Chondrocyte (in vitro differentiated cells): ENCODE measurements at regions not wholly inside any gene's neighbourhood (a gene's known extent, or its start where the extent isn't known, plus 50 kb on each side); places are given as distances from the start of the nearest gene placed in this dataset.

Source experiments
- DNase-seq: peaks from one replicate; pipeline ENCODE4 v3.0.0; 2021; ENCODE audit warnings: mixed read lengths, low spot score
- H3K27ac Mint-ChIP-seq: one replicate; pipeline ENCODE4 v1.8.0; 2021; ENCODE audit warnings: mild to moderate bottlenecking, moderate library complexity, mixed read lengths; ENCODE audit not compliant: unreplicated experiment
- H3K27me3 Mint-ChIP-seq: 2 replicates; pipeline ENCODE4 v1.8.0; 2021; ENCODE audit warnings: low read depth, mixed read lengths
- H3K36me3 Mint-ChIP-seq: 2 replicates; pipeline ENCODE4 v1.8.0; 2021; ENCODE audit warnings: low read depth, mixed read lengths
- H3K4me1 Mint-ChIP-seq: 2 replicates; pipeline ENCODE4 v1.8.0; 2021; ENCODE audit warnings: low read depth, mild to moderate bottlenecking, mixed read lengths
- H3K4me3 Mint-ChIP-seq: one replicate; pipeline ENCODE4 v1.8.0; 2021; ENCODE audit warnings: mild to moderate bottlenecking, moderate library complexity, mixed read lengths; ENCODE audit not compliant: unreplicated experiment
- H3K9me3 Mint-ChIP-seq: 2 replicates; pipeline ENCODE4 v1.8.0; 2021; ENCODE audit warnings: low read depth, mixed read lengths
- TF ChIP-seq, protein P1 (sequence below): fragments of 200-600 bp; sonication (generic); IDR thresholded peaks from 2 replicates; pipeline ENCODE4 v1.5.0; 2021; ENCODE audit warnings: antibody characterized with exemption, mild to moderate bottlenecking, moderate library complexity

DNA sequence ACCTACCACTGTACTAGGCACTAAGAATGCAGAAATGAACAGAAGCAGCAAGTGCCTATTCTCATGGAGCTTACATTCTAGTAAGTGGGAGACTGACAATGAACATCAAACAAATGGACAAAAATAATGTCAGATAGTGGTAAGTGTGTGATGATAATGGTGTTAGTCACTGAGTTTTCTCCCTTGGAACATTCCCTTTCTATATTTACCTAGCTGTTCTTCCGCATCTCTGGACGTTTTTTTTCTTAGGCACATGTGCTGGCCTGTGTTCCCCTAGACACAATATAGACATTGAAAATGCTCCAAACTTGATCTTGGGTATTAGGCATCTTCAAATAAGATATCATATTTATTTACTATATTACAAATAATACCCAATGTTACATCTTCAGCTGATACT is 218.1 kb upstream of the GJE1 start:
- TF ChIP-seq, protein P1, sequence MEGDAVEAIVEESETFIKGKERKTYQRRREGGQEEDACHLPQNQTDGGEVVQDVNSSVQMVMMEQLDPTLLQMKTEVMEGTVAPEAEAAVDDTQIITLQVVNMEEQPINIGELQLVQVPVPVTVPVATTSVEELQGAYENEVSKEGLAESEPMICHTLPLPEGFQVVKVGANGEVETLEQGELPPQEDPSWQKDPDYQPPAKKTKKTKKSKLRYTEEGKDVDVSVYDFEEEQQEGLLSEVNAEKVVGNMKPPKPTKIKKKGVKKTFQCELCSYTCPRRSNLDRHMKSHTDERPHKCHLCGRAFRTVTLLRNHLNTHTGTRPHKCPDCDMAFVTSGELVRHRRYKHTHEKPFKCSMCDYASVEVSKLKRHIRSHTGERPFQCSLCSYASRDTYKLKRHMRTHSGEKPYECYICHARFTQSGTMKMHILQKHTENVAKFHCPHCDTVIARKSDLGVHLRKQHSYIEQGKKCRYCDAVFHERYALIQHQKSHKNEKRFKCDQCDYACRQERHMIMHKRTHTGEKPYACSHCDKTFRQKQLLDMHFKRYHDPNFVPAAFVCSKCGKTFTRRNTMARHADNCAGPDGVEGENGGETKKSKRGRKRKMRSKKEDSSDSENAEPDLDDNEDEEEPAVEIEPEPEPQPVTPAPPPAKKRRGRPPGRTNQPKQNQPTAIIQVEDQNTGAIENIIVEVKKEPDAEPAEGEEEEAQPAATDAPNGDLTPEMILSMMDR, result no peak
- Mint-ChIP-seq H3K27ac (no peak overlapping the region), H3K4me1 (no peaks in the 10 kb centered on the region), H3K36me3 (no peaks in the 10 kb centered on the region), H3K9me3 (no peaks in the 10 kb centered on the region), H3K4me3 (no peak overlapping the region), H3K27me3 (no peaks in the 10 kb centered on the region)
- no peak for DNase-seq

DNA sequence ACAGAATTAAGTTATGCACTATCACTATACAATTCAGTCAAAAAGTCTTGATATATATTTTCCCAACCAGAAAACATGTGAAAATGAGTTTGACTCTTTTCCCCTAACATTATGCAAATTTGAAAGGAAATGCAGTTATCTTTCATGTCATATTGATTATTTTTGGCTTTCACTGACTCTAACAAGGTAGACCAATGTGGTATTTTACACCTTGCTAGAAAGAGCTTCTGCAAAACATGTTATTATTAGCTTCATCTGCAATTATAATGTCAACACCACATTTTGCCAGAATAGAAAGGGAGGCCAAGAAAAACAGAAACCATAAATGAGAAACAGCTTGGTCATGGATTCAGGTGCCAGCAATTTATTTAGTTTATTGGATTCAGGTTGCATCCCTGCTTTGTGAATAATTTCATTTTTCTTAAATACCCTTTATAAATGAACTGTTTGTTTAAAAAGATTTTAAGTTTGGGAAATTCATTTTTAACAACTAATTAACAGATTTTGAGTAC is 226.1 kb upstream of the GJE1 start:
- Mint-ChIP-seq H3K27ac (no peak overlapping the region), H3K4me3 (no peak overlapping the region), H3K9me3 (peaks cover 8% of the 10 kb centered on the region), H3K27me3 (no peaks in the 10 kb centered on the region), H3K4me1 (no peaks in the 10 kb centered on the region), H3K36me3 (no peaks in the 10 kb centered on the region)
- TF ChIP-seq, protein P1, result no peak
- DNase-seq, result no peak

DNA sequence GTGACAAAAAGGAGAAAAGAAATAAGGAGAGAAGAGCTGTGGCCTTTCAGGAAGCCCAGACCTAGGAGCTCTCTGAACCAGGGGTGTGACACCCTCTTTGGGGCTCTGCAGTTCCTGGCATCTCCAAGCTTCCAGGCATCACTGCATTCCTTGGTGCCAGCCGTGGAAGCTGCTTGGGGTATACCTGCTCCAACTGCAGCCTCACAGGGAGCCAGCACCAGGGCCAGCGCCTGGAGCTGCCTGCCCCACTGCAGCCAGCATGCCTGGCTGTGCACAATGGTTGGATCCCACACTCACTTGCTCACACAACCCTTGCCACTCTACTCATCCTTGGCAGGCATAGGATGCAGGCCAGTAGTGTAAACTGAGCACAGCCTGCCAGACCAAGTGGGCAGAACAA is 242.1 kb upstream of the GJE1 start:
- TF ChIP-seq, protein P1, result no peak
- peaks cover 26% of the 10 kb centered on the region for H3K9me3 Mint-ChIP-seq
- peaks cover 2% of the 10 kb centered on the region for H3K36me3 Mint-ChIP-seq
- DNase-seq, result no peak
- no peak overlapping the region for H3K27ac Mint-ChIP-seq
- no peaks in the 10 kb centered on the region for H3K4me1 Mint-ChIP-seq
- H3K4me3 Mint-ChIP-seq, result no peak overlapping the region
- peaks cover 3% of the 10 kb centered on the region for H3K27me3 Mint-ChIP-seq

DNA sequence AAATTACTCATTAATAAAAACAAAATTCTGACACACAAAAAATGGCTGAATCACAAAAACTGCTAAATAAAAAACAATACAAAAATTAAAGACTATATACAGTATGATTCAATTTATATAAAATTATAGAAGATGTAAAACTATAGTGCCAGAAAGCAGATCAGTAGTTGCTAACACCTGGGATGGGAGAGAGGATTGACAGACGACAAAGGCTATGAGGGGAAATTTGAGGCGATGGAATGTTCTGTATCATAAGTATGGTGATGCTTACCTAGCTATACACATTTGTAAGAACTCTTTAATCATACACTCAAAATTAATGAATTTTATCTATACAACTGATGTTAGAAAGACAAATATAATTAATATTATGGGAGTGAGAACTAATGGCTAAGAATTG is 247.9 kb upstream of the GJE1 start:
- TF ChIP-seq, protein P1, result no peak
- Mint-ChIP-seq H3K36me3 (peaks cover 3% of the 10 kb centered on the region), H3K4me1 (no peaks in the 10 kb centered on the region), H3K9me3 (peaks cover 32% of the 10 kb centered on the region), H3K27me3 (no peaks in the 10 kb centered on the region), H3K4me3 (no peak overlapping the region), H3K27ac (no peak overlapping the region)
- no peak for DNase-seq

DNA sequence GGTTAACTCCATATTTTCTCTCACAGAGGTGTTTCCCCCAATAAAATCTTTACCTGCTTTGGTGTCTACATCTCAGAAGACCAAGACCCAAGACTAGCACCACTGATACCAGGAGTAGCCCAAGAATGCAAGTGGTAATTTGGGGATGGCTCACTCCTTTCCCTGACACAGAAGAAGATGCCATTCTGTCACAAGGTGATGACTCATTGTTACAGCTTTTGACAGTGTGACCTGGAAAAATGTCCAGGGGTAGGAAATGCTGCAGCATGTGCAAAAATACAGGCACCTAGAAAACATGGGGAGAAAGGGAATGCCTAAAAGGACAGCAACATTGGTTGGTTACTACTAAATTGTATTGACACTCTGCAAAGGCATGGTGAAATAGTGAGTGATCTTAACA is 254.0 kb upstream of the GJE1 start:
- Mint-ChIP-seq H3K36me3 (no peaks in the 10 kb centered on the region), H3K4me3 (no peak overlapping the region), H3K27me3 (no peaks in the 10 kb centered on the region), H3K27ac (no peak overlapping the region), H3K9me3 (no peaks in the 10 kb centered on the region), H3K4me1 (no peaks in the 10 kb centered on the region)
- TF ChIP-seq, protein P1, result no peak
- DNase-seq, result no peak
